PC-3 (cell line): ENCODE measurements at regions not wholly inside any gene's neighbourhood (a gene's known extent, or its start where the extent isn't known, plus 50 kb on each side); places are given as distances from the start of the nearest gene placed in this dataset.

Source experiments
- ATAC-seq: fragments of 200-7000 bp; cut with Tn5 transposase; 2 replicates; pipeline ENCODE4 v1.9.1; 2020; ENCODE audit warnings: mild to moderate bottlenecking, moderate library complexity
- BruUV-seq: library from RNA; stranded (reverse); fragments of 400-500 nt; replicated peaks from 2 replicates; lab custom pipeline; 2021; lab: Mats Ljungman, UMichigan
- CTCF ChIA-PET: fragments of 300-600 bp; sonication (Branson Sonifier 250); formaldehyde crosslinking; loops from one replicate; lab custom pipeline; 2022; ENCODE audit warnings: antibody characterized with exemption; lab: Charles Lee
- POLR2A ChIA-PET: fragments of 300-600 bp; sonication (Branson Sonifier 250); formaldehyde crosslinking; loops from one replicate; lab custom pipeline; 2022; ENCODE audit warnings: antibody characterized with exemption; ENCODE audit not compliant: unreplicated experiment; lab: Charles Lee
- DNase-seq: peaks from one replicate; pipeline ENCODE4 v3.0.0-alpha.2; 2015
- H2AFZ ChIP-seq: fragments of 300-600 bp; sonication (generic); 2 replicates; pipeline ENCODE4 v1.6.0; 2016; ENCODE audit warnings: antibody characterized with exemption, low read length
- H3F3A ChIP-seq: fragments of 300-600 bp; sonication (generic); one replicate; pipeline ENCODE4 v1.6.0; 2017; ENCODE audit warnings: antibody characterized with exemption, low read length, control low read depth, mild to moderate bottlenecking; ENCODE audit not compliant: unreplicated experiment
- H3K27ac ChIP-seq: fragments of 300-600 bp; sonication (generic); 2 replicates; pipeline ENCODE4 v1.5.1; 2016; ENCODE audit warnings: mild to moderate bottlenecking, low read length
- H3K27me3 ChIP-seq: fragments of 300-600 bp; sonication (generic); 2 replicates; pipeline ENCODE4 v1.6.1; 2016; ENCODE audit warnings: low read length, mixed read lengths
- H3K36me3 ChIP-seq: fragments of 300-600 bp; sonication (generic); 2 replicates; pipeline ENCODE4 v1.6.1; 2016; ENCODE audit warnings: low read depth, mixed run types, low read length, mixed read lengths
- H3K4me1 ChIP-seq: fragments of 300-600 bp; sonication (generic); 2 replicates; pipeline ENCODE4 v1.5.1; 2016; ENCODE audit warnings: low read length; ENCODE audit not compliant: insufficient read depth
- H3K4me2 ChIP-seq: fragments of 300-600 bp; sonication (generic); 2 replicates; pipeline ENCODE4 v1.6.0; 2016; ENCODE audit warnings: low read length
- H3K4me3 ChIP-seq: fragments of 300-600 bp; sonication (generic); 2 replicates; pipeline ENCODE4 v1.5.1; 2016; ENCODE audit warnings: mild to moderate bottlenecking, low read length, mixed read lengths
- H3K79me2 ChIP-seq: fragments of 300-600 bp; sonication (generic); 2 replicates; pipeline ENCODE4 v1.6.1; 2017; ENCODE audit warnings: low read length, mixed read lengths
- H3K9ac ChIP-seq: fragments of 300-600 bp; sonication (generic); 2 replicates; pipeline ENCODE4 v1.6.0; 2016; ENCODE audit warnings: mild to moderate bottlenecking, low read length
- H3K9me2 ChIP-seq: fragments of 300-600 bp; sonication (generic); replicated peaks from 2 replicates; pipeline ENCODE4 v1.6.1; 2016; ENCODE audit warnings: mixed run types, low read length, mixed read lengths
- H3K9me3 ChIP-seq: fragments of 300-600 bp; sonication (generic); 2 replicates; pipeline ENCODE4 v1.6.1; 2016; ENCODE audit warnings: low read length, mixed read lengths
- H4K20me1 ChIP-seq: fragments of 300-600 bp; sonication (generic); 2 replicates; pipeline ENCODE4 v1.6.1; 2016; ENCODE audit warnings: low read length, mixed read lengths
- EZH2 ChIP-seq: fragments of 300-600 bp; sonication (generic); IDR thresholded peaks from one replicate; pipeline ENCODE4 v1.6.1; 2017; ENCODE audit warnings: antibody characterized with exemption, mild to moderate bottlenecking, low read length; ENCODE audit not compliant: unreplicated experiment
- EZH2phosphoT487 ChIP-seq: fragments of 300-600 bp; sonication (generic); IDR thresholded peaks from 2 replicates; pipeline ENCODE4 v1.6.1; 2018; ENCODE audit warnings: mild to moderate bottlenecking, antibody characterized with exemption, low read length, borderline replicate concordance
- intact Hi-C: fragments of 100-400 bp; cut with micrococcal nuclease; formaldehyde crosslinking; loops from 2 replicates; pipeline ENCODE4 v1.9.0; 2023
- TF ChIP-seq, protein P1 (sequence below): fragments of 300-600 bp; sonication (generic); conservative IDR thresholded peaks from 2 replicates; pipeline ENCODE4 v1.5.1; 2017; ENCODE audit warnings: antibody characterized with exemption, low read depth, mild to moderate bottlenecking, low read length

DNA sequence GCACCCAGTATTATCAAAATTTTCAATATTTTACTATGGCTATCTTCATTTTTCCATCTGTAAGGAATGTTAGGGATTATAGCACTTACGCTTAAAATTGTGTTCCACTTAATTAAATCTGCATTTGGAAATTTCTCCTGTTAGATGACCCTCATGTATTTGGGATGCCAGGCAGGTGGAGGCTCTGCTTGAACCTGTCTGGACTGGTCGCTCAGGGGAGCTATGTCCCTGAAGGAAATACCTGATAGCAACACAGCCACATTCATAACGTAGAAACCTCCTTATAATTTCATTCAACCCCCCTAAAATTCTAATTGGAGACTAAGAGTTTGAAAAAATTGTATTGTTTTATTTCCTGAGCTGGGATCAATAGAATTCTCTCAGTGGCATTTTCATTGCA is 636.0 kb upstream of the MMS22L start:
- Histone ChIP-seq H3K9ac (no peak overlapping the region), H3K4me3 (no peak overlapping the region), H3K4me1 (no peaks in the 10 kb centered on the region), H3K27ac (no peak overlapping the region), H3K9me2 (no peaks in the 10 kb centered on the region), H4K20me1 (no peaks in the 10 kb centered on the region), H3K27me3 (peaks cover 18% of the 10 kb centered on the region; the same call in 1 of the 2 replicates), H3F3A (no peaks in the 10 kb centered on the region), H2AFZ (no peak overlapping the region), H3K79me2 (no peaks in the 10 kb centered on the region), H3K9me3 (no peaks in the 10 kb centered on the region), H3K4me2 (no peak overlapping the region), H3K36me3 (no peaks in the 10 kb centered on the region)
- CTCF ChIA-PET: no interaction called here
- BruUV-seq: no TSS peak
- no peak for ATAC-seq
- no peak for DNase-seq
- TF ChIP-seq, protein P1, sequence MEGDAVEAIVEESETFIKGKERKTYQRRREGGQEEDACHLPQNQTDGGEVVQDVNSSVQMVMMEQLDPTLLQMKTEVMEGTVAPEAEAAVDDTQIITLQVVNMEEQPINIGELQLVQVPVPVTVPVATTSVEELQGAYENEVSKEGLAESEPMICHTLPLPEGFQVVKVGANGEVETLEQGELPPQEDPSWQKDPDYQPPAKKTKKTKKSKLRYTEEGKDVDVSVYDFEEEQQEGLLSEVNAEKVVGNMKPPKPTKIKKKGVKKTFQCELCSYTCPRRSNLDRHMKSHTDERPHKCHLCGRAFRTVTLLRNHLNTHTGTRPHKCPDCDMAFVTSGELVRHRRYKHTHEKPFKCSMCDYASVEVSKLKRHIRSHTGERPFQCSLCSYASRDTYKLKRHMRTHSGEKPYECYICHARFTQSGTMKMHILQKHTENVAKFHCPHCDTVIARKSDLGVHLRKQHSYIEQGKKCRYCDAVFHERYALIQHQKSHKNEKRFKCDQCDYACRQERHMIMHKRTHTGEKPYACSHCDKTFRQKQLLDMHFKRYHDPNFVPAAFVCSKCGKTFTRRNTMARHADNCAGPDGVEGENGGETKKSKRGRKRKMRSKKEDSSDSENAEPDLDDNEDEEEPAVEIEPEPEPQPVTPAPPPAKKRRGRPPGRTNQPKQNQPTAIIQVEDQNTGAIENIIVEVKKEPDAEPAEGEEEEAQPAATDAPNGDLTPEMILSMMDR: no peak
- TF ChIP-seq EZH2 (no peak), EZH2phosphoT487 (no peak)
- POLR2A ChIA-PET: no interaction called here
- intact Hi-C loops: no loop called here

DNA sequence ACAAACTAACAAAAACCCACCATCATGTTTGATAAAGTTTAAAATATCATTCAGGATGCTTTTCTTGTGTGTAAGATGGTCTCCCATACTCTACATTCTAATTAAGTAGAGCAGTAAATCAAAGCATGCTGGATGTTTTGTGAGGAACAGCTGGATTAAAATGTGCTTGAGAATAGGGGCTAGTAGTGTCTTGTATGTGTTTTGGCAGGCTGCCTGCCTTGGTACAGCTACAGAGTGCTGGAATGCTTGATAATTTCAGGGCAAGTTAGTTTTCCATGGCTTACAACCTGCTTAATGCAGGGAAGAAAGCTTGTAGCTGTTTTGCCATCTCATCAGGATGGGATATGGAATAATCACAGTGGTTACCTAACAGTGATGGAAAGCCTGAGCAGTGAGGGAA is 636.6 kb upstream of the MMS22L start:
- intact Hi-C loops: loop anchor here (10.0 kb wide), 1 partner anchor 215 kb away; no protein-coding TSS in a partner anchor
- H3K36me3 ChIP-seq: no peaks in the 10 kb centered on the region
- no peaks in the 10 kb centered on the region for H3F3A ChIP-seq
- H2AFZ ChIP-seq: no peak overlapping the region
- BruUV-seq: no TSS peak
- ChIA-PET CTCF (no interaction called here), POLR2A (no interaction called here)
- ATAC-seq (no peak), DNase-seq (no peak)
- no peak overlapping the region for H3K4me3 ChIP-seq
- H3K4me2 ChIP-seq: no peak overlapping the region
- H3K9me3 ChIP-seq: no peaks in the 10 kb centered on the region
- no peaks in the 10 kb centered on the region for H3K4me1 ChIP-seq
- TF ChIP-seq EZH2: no peak
- TF ChIP-seq, protein P1: no peak
- TF ChIP-seq EZH2phosphoT487: no peak
- H3K9ac ChIP-seq: no peak overlapping the region
- peaks cover 20% of the 10 kb centered on the region; the same call in 1 of the 2 replicates for H3K27me3 ChIP-seq
- no peaks in the 10 kb centered on the region for H3K79me2 ChIP-seq
- H3K9me2 ChIP-seq: no peaks in the 10 kb centered on the region
- H4K20me1 ChIP-seq: no peaks in the 10 kb centered on the region
- H3K27ac ChIP-seq: no peak overlapping the region

DNA sequence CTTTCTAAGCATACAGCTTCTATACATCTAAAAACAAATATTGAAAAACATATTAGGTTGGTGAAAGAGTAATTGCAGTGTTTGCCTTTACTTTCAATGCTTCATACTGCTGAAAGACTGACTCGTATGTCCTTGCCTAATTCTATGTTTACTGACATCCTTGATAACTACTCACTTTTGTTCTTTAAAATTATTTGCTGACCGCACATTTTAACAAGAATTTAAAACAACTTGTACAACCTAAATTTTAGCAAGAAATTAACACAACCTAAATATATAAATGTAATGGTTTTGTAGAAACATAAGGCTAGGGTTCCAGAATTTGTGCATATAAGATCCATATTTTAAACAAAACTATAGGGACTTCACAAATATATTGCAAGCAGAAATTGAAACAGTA is 640.2 kb upstream of the MMS22L start:
- no peaks in the 10 kb centered on the region for H4K20me1 ChIP-seq
- TF ChIP-seq EZH2phosphoT487 (no peak), EZH2 (no peak)
- TF ChIP-seq, protein P1: no peak
- no peak overlapping the region for H2AFZ ChIP-seq
- intact Hi-C loops: loop anchor here (10.0 kb wide), 1 partner anchor 218 kb away; no protein-coding TSS in a partner anchor
- H3K27me3 ChIP-seq: peaks cover 14% of the 10 kb centered on the region; the same call in 1 of the 2 replicates
- H3K36me3 ChIP-seq: no peaks in the 10 kb centered on the region
- POLR2A ChIA-PET: no interaction called here
- H3K9me3 ChIP-seq: no peaks in the 10 kb centered on the region
- no peak for ATAC-seq
- H3K9ac ChIP-seq: no peak overlapping the region
- CTCF ChIA-PET: no interaction called here
- no peak overlapping the region for H3K4me2 ChIP-seq
- H3K27ac ChIP-seq: no peak overlapping the region
- H3K4me1 ChIP-seq: no peaks in the 10 kb centered on the region
- no peaks in the 10 kb centered on the region for H3F3A ChIP-seq
- H3K79me2 ChIP-seq: no peaks in the 10 kb centered on the region
- H3K9me2 ChIP-seq: no peaks in the 10 kb centered on the region
- no TSS peak for BruUV-seq
- no peak for DNase-seq
- no peak overlapping the region for H3K4me3 ChIP-seq
